Neuronal stem cell (in vitro differentiated cells): ENCODE measurements at regions not wholly inside any gene's neighbourhood (a gene's known extent, or its start where the extent isn't known, plus 50 kb on each side); places are given as distances from the start of the nearest gene placed in this dataset.
A peak's percentile ranks its signal among the peaks of the same experiment; 100 is the strongest.

Experiments used
- DNase-seq: peaks from one replicate; pipeline ENCODE4 v3.0.0-alpha.2; 2013; ENCODE audit warnings: low spot score
- H2AFZ ChIP-seq: one replicate; pipeline ENCODE4 v1.6.1; 2013; ENCODE audit warnings: mild to moderate bottlenecking, low read length, inconsistent platforms
- H2AK5ac ChIP-seq: 2 replicates; pipeline ENCODE4 v1.6.1; 2013; ENCODE audit warnings: low read depth, mild to moderate bottlenecking, inconsistent platforms, low read length, moderate library complexity, mixed read lengths
- H2BK120ac ChIP-seq: 2 replicates; pipeline ENCODE4 v1.6.1; 2013; ENCODE audit warnings: low read depth, mild to moderate bottlenecking, inconsistent platforms, low read length, moderate library complexity, mixed read lengths
- H2BK12ac ChIP-seq: one replicate; pipeline ENCODE4 v1.6.1; 2013; ENCODE audit warnings: low read length, inconsistent platforms
- H2BK15ac ChIP-seq: 2 replicates; pipeline ENCODE4 v1.6.1; 2013; ENCODE audit warnings: mild to moderate bottlenecking, low read length, inconsistent platforms, mixed read lengths
- H2BK5ac ChIP-seq: one replicate; pipeline ENCODE4 v1.6.1; 2013; ENCODE audit warnings: inconsistent platforms, mild to moderate bottlenecking, low read length, moderate library complexity
- H3K14ac ChIP-seq: one replicate; pipeline ENCODE4 v1.6.1; 2013; ENCODE audit warnings: low read length, inconsistent platforms
- H3K18ac ChIP-seq: 2 replicates; pipeline ENCODE4 v1.6.1; 2013; ENCODE audit warnings: low read length, inconsistent platforms
- H3K23ac ChIP-seq: 2 replicates; pipeline ENCODE4 v1.6.1; 2013; ENCODE audit warnings: low read depth, mild to moderate bottlenecking, mixed read lengths, low read length, inconsistent platforms; ENCODE audit not compliant: poor library complexity
- H3K27ac ChIP-seq: replicated peaks from 3 replicates; pipeline ENCODE4 v1.5.1; 2013; ENCODE audit warnings: low read length, inconsistent platforms
- H3K27me3 ChIP-seq, 3 experiments: 2 replicates each; pipeline ENCODE4 v1.6.1; 2013; ENCODE audit warnings: low read length in 3 of 3, mild to moderate bottlenecking in 2 of 3, inconsistent platforms in 1 of 3, low read depth in 1 of 3, mixed read lengths in 1 of 3, moderate library complexity in 1 of 3; ENCODE audit not compliant: control insufficient read depth in 3 of 3, insufficient read depth in 3 of 3
- H3K36me3 ChIP-seq, 2 donors: replicated peaks in 1 of 2; 2 replicates each; pipeline ENCODE4 v1.6.1; 2013; ENCODE audit warnings: low read length in 2 of 2; ENCODE audit not compliant: control insufficient read depth in 2 of 2, insufficient read depth in 2 of 2
- H3K4ac ChIP-seq: 2 replicates; pipeline ENCODE4 v1.6.1; 2013; ENCODE audit warnings: inconsistent platforms, mild to moderate bottlenecking, low read length, moderate library complexity
- H3K4me1 ChIP-seq, 2 donors: 1 replicate in 1 of 2; 2 replicates in 1 of 2; pipeline ENCODE4 v1.6.1; 2013; ENCODE audit warnings: low read length in 2 of 2, low read depth in 1 of 2; ENCODE audit not compliant: control insufficient read depth in 2 of 2, insufficient read depth in 1 of 2
- H3K4me2 ChIP-seq: one replicate; pipeline ENCODE4 v1.6.1; 2013; ENCODE audit warnings: mild to moderate bottlenecking, low read length, inconsistent platforms; ENCODE audit not compliant: insufficient read depth, poor library complexity, severe bottlenecking
- H3K4me3 ChIP-seq, 2 donors: 2 replicates each; pipeline ENCODE4 v1.5.1; 2013; ENCODE audit warnings: low read length in 2 of 2, mild to moderate bottlenecking in 2 of 2, inconsistent platforms in 1 of 2, moderate library complexity in 1 of 2
- H3K79me1 ChIP-seq: one replicate; pipeline ENCODE4 v1.6.1; 2013; ENCODE audit warnings: low read depth, mild to moderate bottlenecking, inconsistent platforms, low read length, moderate library complexity
- H3K9ac ChIP-seq: one replicate; pipeline ENCODE4 v1.6.1; 2013; ENCODE audit warnings: mild to moderate bottlenecking, low read depth, low read length, inconsistent platforms; ENCODE audit not compliant: poor library complexity
- H3K9me3 ChIP-seq, 2 donors: replicated peaks in 1 of 2; 2 replicates each; pipeline versions ENCODE3 to v1.6.1; 2013; ENCODE audit warnings: low read length in 2 of 2, mild to moderate bottlenecking in 2 of 2, inconsistent platforms in 1 of 2, low read depth in 1 of 2, mixed read lengths in 1 of 2, moderate library complexity in 1 of 2; ENCODE audit not compliant: control insufficient read depth in 2 of 2, insufficient read depth in 1 of 2
- H4K8ac ChIP-seq: one replicate; pipeline ENCODE4 v1.6.1; 2013; ENCODE audit warnings: low read depth, mild to moderate bottlenecking, inconsistent platforms, low read length, moderate library complexity
- H4K91ac ChIP-seq: one replicate; pipeline ENCODE4 v1.6.1; 2013; ENCODE audit warnings: low read length, low read depth, mild to moderate bottlenecking, inconsistent platforms; ENCODE audit not compliant: poor library complexity
- WGBS, 2 donors: extraction: QIAGEN DNeasy Blood & Tissue Kit; methylation state at CpG; one replicate each; pipeline ENCODE4 v1.1.7; 2013; ENCODE audit warnings: missing lambda C conversion rate in 2 of 2, mixed read lengths in 1 of 2; ENCODE audit not compliant: insufficient read length in 2 of 2, insufficient replicate concordance in 1 of 2; ENCODE audit errors: extremely low coverage in 2 of 2; 5-methylcytosine and 5-hydroxymethylcytosine counted together

- Histone ChIP-seq H3K4ac (no peak overlapping the region), H3K4me1 (no peaks in the 10 kb centered on the region), H2BK15ac (no peak overlapping the region), H3K9me3 (no peaks in the 10 kb centered on the region), H3K9ac (no peak overlapping the region), H3K4me3 (no peak overlapping the region), H3K4me2 (no peak overlapping the region), H2BK12ac (no peak overlapping the region), H4K91ac (no peak overlapping the region), H3K14ac (no peak overlapping the region), H3K23ac (no peak overlapping the region), H3K36me3 (no peaks in the 10 kb centered on the region), H2BK120ac (no peak overlapping the region), H3K27ac (no peak overlapping the region), H2AFZ (peak overlapping the region; percentile 22), H2AK5ac (no peak overlapping the region), H3K79me1 (no peaks in the 10 kb centered on the region), H3K27me3 (no peaks in the 10 kb centered on the region), H4K8ac (no peak overlapping the region), H2BK5ac (no peak overlapping the region), H3K18ac (no peak overlapping the region)
- no CpG with 5 or more reads among the region's 16 CpGs for WGBS, 2 donors
- no peak for DNase-seq
These were observed 194.4 kb upstream of the SEMA3D start for GRCh38 chr7:85381212-85381611.

- Histone ChIP-seq H3K4me3 (no peak overlapping the region), H3K27ac (no peak overlapping the region), H2AK5ac (no peak overlapping the region)
These were observed 189.7 kb upstream of the SEMA3D start for GRCh38 chr7:85376589-85376988.

GRCh38 chr7:85356916-85357315 is 170.1 kb upstream of the SEMA3D start:
- H3K9ac ChIP-seq, result no peak overlapping the region
- no peak for DNase-seq
- no peaks in the 10 kb centered on the region for H3K36me3 ChIP-seq
- no peak overlapping the region for H3K4ac ChIP-seq
- H2BK12ac ChIP-seq, result no peak overlapping the region
- H3K18ac ChIP-seq, result no peak overlapping the region
- no CpG with 5 or more reads among the region's 1 CpG for WGBS, 2 donors
- no peaks in the 10 kb centered on the region for H3K79me1 ChIP-seq
- no peak overlapping the region for H3K14ac ChIP-seq
- no peak overlapping the region for H3K4me3 ChIP-seq
- H3K23ac ChIP-seq, result no peak overlapping the region
- H4K8ac ChIP-seq, result no peak overlapping the region
- H3K27ac ChIP-seq, result no peak overlapping the region
- H2AK5ac ChIP-seq, result no peak overlapping the region
- no peak overlapping the region for H3K4me2 ChIP-seq
- no peak overlapping the region for H2AFZ ChIP-seq
- no peaks in the 10 kb centered on the region for H3K27me3 ChIP-seq
- peaks cover 0 to 7% of the 10 kb centered on the region in 2 donors for H3K9me3 ChIP-seq
- H2BK5ac ChIP-seq, result no peak overlapping the region
- H3K4me1 ChIP-seq, result no peaks in the 10 kb centered on the region
- H2BK15ac ChIP-seq, result no peak overlapping the region
- no peak overlapping the region for H4K91ac ChIP-seq
- H2BK120ac ChIP-seq, result no peak overlapping the region

More at GRCh38 chr7:85376589-85376988, 189.7 kb upstream of the SEMA3D start:
- DNase-seq, result no peak
- Histone ChIP-seq H3K9ac (no peak overlapping the region), H3K18ac (no peak overlapping the region), H2BK15ac (no peak overlapping the region), H3K36me3 (no peaks in the 10 kb centered on the region), H2AFZ (no peak overlapping the region), H3K27me3 (no peaks in the 10 kb centered on the region), H3K9me3 (no peaks in the 10 kb centered on the region), H2BK5ac (no peak overlapping the region), H3K4me2 (no peak overlapping the region), H2BK120ac (no peak overlapping the region), H3K14ac (no peak overlapping the region), H4K91ac (no peak overlapping the region), H4K8ac (no peak overlapping the region), H3K4me1 (no peaks in the 10 kb centered on the region), H2BK12ac (no peak overlapping the region), H3K4ac (no peak overlapping the region), H3K23ac (no peak overlapping the region), H3K79me1 (no peaks in the 10 kb centered on the region)
- no CpG with 5 or more reads among the region's 2 CpGs for WGBS, 2 donors

GRCh38 chr7:85343484-85343883 is 156.6 kb upstream of the SEMA3D start:
- Histone ChIP-seq H3K4ac (no peak overlapping the region), H3K9ac (no peak overlapping the region), H4K91ac (no peak overlapping the region), H3K14ac (no peak overlapping the region), H2BK5ac (no peak overlapping the region), H3K18ac (no peak overlapping the region), H3K4me2 (no peak overlapping the region), H3K27ac (no peak overlapping the region), H3K79me1 (no peaks in the 10 kb centered on the region), H3K4me1 (no peaks in the 10 kb centered on the region), H2BK12ac (no peak overlapping the region), H2AK5ac (no peak overlapping the region), H3K36me3 (no peaks in the 10 kb centered on the region), H2BK120ac (no peak overlapping the region), H3K27me3 (no peaks in the 10 kb centered on the region), H2BK15ac (no peak overlapping the region), H4K8ac (no peak overlapping the region), H3K4me3 (no peak overlapping the region), H3K23ac (no peak overlapping the region), H2AFZ (no peak overlapping the region), H3K9me3 (no peaks in the 10 kb centered on the region)
- no peak for DNase-seq
